ENCODE measurements at regions not wholly inside any gene's neighbourhood (a gene's known extent, or its start where the extent isn't known, plus 50 kb on each side); places are given as distances from the start of the nearest gene placed in this dataset.

DNA sequence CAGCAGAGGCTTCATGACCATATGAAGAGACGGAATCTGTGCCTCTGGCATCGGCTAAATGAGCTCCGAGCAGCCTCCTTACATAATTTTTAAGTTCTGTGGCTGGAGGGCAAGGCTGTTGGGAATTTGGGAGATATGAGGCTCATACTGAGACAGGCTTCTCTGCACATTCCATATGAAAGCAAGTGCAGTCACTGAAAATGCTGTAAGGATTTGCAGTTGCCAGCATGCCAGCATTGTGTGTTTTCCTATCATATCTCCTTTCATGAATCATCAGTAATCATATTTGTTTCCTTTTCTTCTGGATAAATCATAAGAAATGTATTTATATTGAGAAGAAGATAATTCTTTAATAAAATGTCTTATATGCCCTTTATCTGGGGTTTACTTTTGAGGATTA is 775.4 kb downstream of the SEMA5A start:
- TF ChIP-seq, protein P1, sequence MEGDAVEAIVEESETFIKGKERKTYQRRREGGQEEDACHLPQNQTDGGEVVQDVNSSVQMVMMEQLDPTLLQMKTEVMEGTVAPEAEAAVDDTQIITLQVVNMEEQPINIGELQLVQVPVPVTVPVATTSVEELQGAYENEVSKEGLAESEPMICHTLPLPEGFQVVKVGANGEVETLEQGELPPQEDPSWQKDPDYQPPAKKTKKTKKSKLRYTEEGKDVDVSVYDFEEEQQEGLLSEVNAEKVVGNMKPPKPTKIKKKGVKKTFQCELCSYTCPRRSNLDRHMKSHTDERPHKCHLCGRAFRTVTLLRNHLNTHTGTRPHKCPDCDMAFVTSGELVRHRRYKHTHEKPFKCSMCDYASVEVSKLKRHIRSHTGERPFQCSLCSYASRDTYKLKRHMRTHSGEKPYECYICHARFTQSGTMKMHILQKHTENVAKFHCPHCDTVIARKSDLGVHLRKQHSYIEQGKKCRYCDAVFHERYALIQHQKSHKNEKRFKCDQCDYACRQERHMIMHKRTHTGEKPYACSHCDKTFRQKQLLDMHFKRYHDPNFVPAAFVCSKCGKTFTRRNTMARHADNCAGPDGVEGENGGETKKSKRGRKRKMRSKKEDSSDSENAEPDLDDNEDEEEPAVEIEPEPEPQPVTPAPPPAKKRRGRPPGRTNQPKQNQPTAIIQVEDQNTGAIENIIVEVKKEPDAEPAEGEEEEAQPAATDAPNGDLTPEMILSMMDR (IDR thresholded peaks at IDR 0.05; ENCODE audit: low read depth, low read length), result no peak
- no peak for TF ChIP-seq EZH2phosphoT487 (IDR thresholded peaks at IDR 0.05; ENCODE audit: low read depth)
